Loucy (cell line): ENCODE measurements at regions not wholly inside any gene's neighbourhood (a gene's known extent, or its start where the extent isn't known, plus 50 kb on each side); places are given as distances from the start of the nearest gene placed in this dataset.

Source experiments
- EZH2phosphoT487 ChIP-seq: fragments of 200-600 bp; IDR thresholded peaks from 2 replicates; pipeline ENCODE4 v1.6.1; 2018; ENCODE audit warnings: antibody characterized with exemption, mild to moderate bottlenecking, moderate library complexity, borderline replicate concordance
- TF ChIP-seq, protein P1 (sequence below): fragments of 200-600 bp; sonication (generic); conservative IDR thresholded peaks from 2 replicates; pipeline ENCODE4 v1.5.1; 2014; ENCODE audit warnings: mild to moderate bottlenecking, antibody characterized with exemption, low read length

DNA sequence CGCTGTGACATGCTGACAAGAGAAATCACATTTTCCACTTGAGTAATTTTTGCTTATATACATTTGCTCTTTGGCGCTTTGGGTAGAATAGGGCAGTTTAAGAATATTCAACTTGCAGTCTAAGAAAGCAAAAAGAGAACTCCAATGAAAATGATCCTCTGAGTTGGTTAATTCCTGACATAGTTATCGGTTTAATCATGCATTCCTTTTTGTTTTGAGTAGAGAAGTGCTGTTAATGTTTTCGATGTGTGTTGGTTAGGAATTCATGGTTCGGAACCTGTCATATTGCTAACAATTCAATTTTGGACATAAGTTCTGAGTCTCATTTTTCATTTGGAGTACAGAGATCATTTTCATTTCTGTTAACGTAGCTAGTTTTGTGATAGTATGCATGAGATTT lies 700.6 kb upstream of the PITX2 start:
- TF ChIP-seq, protein P1, sequence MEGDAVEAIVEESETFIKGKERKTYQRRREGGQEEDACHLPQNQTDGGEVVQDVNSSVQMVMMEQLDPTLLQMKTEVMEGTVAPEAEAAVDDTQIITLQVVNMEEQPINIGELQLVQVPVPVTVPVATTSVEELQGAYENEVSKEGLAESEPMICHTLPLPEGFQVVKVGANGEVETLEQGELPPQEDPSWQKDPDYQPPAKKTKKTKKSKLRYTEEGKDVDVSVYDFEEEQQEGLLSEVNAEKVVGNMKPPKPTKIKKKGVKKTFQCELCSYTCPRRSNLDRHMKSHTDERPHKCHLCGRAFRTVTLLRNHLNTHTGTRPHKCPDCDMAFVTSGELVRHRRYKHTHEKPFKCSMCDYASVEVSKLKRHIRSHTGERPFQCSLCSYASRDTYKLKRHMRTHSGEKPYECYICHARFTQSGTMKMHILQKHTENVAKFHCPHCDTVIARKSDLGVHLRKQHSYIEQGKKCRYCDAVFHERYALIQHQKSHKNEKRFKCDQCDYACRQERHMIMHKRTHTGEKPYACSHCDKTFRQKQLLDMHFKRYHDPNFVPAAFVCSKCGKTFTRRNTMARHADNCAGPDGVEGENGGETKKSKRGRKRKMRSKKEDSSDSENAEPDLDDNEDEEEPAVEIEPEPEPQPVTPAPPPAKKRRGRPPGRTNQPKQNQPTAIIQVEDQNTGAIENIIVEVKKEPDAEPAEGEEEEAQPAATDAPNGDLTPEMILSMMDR, result no peak
- TF ChIP-seq EZH2phosphoT487, result no peak
